HG02884 (cell line): ENCODE measurements at regions not wholly inside any gene's neighbourhood (a gene's known extent, or its start where the extent isn't known, plus 50 kb on each side); places are given as distances from the start of the nearest gene placed in this dataset.

Experiments
- ATAC-seq: cut with Tn5 transposase; IDR thresholded peaks from one replicate; pipeline ENCODE4 v1.9.1; 2021; ENCODE audit warnings: mild to moderate bottlenecking, moderate library complexity; ENCODE audit not compliant: unreplicated experiment

- no peak for ATAC-seq
Measured at GRCh38 chr16:13856398-13856797, 63.6 kb upstream of the ERCC4 start.

GRCh38 chr16:13856811-13857511 lies 63.0 kb upstream of the ERCC4 start:
- no peak for ATAC-seq

DNA sequence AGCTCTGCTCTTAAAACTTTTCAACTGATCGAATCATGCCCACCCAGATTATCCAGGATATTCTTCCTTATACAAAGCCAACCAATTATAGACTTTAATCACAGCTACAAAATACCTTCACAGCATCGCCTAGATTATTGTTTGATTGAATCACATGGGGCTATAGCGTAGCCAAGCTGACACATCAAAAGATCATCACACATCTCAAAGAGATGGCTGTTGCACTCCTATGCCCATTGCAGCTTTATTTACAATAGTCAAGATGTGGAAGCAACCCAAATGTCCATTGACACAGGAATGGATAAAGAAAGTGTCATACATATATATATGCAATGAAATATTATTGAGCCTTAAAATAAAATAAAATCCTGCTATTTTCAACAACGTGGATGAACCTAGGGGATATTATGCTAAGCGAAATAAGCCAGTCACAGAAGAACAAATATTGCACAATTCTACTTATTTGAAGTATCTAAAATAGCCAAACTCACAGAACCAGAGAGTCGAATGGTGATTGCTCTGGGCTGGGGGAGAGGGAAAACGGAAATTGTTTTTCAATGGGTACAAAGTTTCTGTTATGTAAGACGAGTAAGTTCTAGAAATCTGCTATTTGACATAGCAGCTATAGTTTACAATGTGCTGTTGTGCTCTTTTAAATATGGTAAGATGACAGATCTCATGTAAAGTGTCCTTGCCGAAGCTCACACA lies 60.9 kb upstream of the ERCC4 start:
- ATAC-seq: no peak

DNA sequence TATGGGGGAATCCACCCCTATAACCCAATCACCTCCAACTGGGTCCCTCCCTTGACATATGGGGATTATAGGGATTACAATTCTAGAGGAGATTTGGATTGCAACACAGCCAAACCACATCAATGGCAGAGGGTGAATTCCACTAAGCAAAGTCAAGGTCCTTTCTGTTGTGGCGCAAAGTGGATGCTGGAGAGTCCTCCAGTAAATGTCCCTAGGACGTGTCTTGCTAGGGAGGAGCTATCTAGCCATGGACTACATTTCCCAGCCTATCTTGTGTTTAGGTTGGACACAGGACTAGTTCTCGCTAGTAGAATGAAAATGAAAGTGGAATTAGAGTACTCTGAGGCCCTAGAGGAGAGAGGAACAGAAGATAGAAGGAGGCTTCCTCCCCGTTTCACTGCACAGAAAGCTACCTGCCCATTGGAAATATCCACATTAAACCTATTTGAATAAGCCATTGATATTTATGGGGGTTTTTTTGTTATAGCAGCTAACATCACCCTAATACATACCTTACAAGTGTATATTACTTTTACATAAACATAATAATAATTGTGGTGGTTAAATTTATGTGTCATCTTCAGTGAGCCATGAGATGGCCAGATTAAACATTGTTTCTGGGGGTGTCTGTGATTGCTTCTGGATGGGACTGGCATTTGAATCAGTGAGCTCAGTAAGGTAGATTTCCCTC lies 56.7 kb upstream of the ERCC4 start:
- ATAC-seq: no peak

- no peak for ATAC-seq
Measured at GRCh38 chr16:13864689-13865088, 55.3 kb upstream of the ERCC4 start.

- ATAC-seq: peak; percentile 52
Measured at GRCh38 chr16:13866073-13866472, 53.9 kb upstream of the ERCC4 start.
